ENCODE measurements at regions not wholly inside any gene's neighbourhood (a gene's known extent, or its start where the extent isn't known, plus 50 kb on each side); places are given as distances from the start of the nearest gene placed in this dataset.

GRCh38 chr10:4569151-4569550 lies 256.9 kb upstream of the AKR1E2 start:
- DNase-seq = no peak

- no peak for DNase-seq
These were observed 257.3 kb upstream of the AKR1E2 start for GRCh38 chr10:4568731-4569130.

GRCh38 chr10:4568086-4568485 lies 257.9 kb upstream of the AKR1E2 start:
- DNase-seq = no peak

DNA sequence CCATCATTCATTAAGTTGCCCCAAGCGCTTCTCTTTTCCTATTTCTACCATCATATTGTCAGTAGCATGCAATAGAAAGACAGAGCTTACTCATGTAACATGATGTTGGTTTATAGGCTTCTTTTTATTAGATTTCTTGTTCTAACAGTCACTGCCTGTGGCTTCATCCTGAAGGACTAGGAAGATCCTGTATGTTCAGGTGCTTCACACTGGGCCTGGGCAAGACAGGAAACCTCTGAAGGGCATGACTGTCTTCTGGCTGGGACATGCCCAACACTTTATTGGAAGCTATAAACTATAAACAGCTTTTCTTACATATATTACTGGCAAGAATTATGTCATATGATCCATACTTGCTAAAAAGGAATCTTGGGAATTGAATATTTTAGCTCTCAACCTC lies 258.4 kb upstream of the AKR1E2 start:
- no peak for DNase-seq

DNA sequence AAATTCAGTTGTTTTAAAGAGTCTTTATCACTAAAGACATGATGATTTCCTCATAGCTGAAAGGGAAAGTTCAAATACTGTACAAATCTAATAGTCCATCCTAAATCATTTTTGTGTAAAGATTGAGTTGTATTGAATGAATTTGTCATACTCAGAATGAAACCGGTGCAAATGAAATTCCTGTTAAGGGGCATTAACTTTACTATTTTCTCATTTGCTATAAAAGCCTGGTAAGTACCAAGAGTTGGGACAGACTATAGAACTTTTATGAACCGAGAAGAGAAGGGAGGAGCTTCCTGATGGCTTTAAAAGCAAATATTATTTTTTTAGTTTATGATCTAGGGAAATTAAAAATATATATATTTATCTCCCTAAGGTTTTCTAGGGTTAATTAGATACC lies 260.0 kb upstream of the AKR1E2 start:
- no peak for DNase-seq

- peak; percentile 46 for DNase-seq
These were observed 264.7 kb upstream of the AKR1E2 start for GRCh38 chr10:4561296-4561695.

DNA sequence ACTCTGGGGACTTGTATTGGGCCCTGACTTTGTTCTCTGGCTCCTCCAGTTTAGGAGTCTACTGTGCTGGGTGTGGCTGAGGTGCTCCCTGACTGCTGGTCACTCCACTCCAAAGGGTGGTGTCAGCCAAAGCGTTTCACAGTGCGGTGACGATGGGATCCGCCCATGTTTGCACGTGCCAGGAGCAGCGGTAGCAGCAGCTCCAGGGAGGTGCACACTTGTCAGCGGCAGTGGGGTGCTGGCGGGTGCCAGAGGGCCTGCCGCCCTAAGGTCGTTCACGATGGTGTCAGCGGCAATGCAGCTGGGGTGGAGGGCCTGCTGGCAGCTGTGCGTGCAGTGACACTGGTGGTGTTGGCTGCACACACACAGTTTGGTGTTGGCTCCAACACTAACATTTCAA lies 268.5 kb upstream of the AKR1E2 start:
- DNase-seq = no peak

- no peak for DNase-seq
These were observed 269.5 kb upstream of the AKR1E2 start for GRCh38 chr10:4556527-4556926.

DNA sequence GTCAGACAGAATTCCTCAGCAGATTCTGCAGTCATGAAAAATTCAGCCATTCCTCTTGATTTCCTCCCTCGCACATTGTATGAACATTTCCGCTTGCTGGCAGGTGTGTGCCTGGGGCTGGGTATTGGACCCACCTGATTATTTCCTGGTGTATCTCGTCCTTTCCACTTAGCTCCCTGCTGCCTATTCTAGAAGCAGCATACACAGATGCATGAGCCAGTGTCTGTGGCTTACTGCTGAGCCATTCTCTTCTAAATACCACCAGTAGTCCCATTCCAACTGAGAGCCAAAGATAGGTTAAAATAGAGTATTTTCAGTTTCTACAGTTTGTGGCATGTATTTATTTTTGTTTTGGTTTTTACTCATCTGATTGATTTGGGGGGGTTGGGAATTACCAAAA lies 270.1 kb upstream of the AKR1E2 start:
- no peak for DNase-seq

DNA sequence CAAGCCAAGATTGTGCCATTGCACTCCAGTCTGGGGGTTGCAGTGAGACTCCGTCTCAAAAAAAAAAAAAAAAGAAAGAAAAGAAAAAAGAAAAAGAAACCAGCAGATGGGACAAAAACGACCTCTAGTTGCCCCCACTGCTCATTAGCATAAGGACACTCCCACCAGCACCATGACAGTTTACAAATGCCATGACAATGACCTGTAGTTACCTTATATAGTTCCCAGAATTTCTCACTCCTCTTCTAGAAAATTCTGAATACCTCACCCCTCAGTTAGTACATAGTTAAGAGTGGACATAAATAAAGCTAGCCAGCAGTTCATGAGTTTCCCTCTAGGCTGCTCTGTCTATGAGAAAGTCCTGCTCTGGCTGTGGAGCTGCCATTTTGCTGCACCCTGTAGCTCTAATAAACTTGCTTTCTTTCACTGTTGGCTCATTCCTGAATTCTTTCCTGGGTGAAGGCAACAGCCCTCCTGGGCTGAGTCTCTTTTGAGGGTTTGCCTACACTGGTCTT lies 276.8 kb upstream of the AKR1E2 start:
- DNase-seq = no peak

DNA sequence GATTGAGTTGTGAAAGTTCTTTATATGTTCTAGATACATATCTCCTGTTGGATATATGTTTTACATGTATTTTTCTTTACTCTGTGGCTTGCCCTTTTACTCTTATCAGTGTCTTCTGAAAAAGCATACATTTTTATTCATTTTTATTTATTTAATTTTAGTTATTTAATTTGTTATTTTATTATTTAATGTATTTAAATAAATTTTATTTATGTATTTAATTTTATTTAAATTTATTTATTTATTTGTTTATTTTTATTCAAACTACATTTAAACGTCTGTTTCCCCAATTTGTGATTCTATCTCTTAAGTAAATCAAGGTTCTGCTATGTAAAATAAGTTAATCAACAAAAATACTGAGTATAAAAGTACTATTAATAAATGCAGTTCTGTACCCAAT lies 279.1 kb upstream of the AKR1E2 start:
- DNase-seq = no peak

DNA sequence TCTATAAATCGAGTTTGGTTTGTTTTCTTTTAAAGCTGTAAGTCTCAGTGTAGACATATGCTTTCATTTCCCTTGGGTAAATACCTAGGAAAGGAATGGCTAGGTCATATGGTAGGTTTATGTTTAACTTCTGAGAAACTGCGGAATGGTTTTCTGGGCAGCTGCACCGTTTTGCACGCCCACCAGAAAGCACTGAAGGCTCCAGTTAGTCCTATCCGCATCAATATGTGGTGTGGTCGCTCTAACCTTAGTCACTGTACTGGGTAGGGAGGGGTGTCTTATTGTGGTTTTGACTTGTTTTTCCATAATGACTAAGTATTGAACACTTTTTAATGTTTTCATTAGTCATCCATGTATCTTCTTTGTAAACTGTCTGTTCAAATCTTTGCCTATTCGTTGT lies 279.5 kb upstream of the AKR1E2 start:
- DNase-seq = no peak

DNA sequence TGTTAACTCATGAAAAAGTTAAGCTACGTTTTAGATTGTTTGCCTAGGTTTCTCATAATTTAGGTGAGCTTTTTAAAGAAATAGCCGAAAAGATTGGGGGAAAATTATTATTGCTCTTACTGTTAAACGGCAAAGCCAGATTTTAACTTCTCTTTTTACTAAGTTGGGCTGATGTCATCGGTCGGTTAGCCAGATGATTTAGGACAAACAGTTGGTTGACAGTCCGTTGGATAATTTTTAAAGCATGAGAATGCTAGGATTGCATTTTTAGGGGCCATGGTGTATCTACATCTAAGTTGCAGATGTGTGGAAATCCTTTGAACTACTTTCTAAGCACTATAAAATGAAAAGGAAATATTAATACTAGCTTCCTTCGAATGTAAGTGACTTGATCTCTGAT lies 280.9 kb upstream of the AKR1E2 start:
- DNase-seq = no peak

DNA sequence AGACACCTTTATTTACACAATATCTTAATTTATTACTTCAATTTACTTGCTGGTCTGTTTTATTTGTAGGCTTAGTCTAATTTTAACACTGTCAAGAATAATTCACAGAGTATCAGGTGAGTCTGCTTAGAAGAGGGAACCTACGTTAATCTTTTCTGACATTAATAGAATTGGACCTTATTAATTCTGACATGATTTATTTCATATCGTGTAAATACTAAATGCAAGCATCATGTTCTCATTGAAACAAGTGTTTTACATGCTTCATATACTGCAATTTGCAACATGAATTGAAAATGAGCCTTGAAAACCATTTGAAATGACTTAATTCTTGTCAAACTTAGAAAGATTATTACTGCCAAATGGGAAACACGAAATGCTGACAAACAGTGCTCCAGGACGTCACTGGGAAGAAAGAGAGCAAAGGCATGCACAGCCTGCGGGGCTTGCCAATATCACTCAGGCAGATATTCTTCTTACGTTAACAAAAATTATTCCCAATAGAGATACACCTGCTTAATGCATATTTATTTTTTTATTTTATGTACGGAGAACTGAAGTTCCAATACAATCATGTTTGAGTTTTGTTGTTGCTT lies 282.0 kb upstream of the AKR1E2 start:
- DNase-seq = no peak

- DNase-seq = no peak
These were observed 284.7 kb upstream of the AKR1E2 start for GRCh38 chr10:4541292-4541691.

DNA sequence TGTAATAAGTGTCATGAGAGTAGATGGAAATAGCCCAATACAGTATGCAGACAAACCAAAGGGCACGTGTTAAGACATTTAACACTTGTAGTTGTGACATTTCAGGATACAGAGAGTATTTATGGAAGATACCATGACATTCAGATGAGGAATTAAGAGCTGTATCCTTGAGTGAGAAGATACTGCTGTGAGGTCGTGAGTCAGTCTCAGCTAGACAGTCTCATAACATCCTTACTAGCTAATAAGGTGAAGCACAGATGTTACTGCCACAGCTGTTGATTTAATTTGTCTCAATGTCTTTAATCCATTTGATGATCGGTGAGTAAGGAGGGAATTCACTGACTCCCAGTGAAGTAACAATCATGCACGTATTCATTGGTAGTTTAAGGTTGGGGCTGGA lies 288.0 kb upstream of the AKR1E2 start:
- DNase-seq = no peak

GRCh38 chr10:4535521-4535920 lies 290.5 kb upstream of the AKR1E2 start:
- no peak for DNase-seq

DNA sequence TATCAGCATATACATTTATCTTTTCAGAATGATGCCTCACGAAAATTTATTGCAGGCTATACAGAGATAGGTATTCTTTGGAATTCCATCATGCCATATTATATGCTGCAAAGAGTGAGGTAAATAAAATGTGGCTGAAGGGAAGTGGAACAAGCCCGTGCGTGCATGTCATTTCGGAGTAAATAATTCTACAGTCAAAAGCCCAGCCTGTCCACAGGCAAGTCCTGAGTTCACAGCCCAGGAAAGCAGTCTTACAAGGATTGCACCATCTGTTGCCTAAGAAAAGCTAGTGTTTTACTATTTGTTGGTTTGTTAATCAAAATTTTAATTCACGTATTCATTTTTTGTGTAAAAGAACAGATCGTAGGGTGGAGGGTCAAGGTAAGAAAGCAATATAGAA lies 292.4 kb upstream of the AKR1E2 start:
- no peak for DNase-seq

- no peak for DNase-seq
These were observed 293.0 kb upstream of the AKR1E2 start for GRCh38 chr10:4532976-4533375.

- no peak for DNase-seq
These were observed 293.5 kb upstream of the AKR1E2 start for GRCh38 chr10:4532467-4532866.

- DNase-seq = no peak
These were observed 294.0 kb upstream of the AKR1E2 start for GRCh38 chr10:4532011-4532410.

GRCh38 chr10:4529266-4529665 lies 296.7 kb upstream of the AKR1E2 start:
- DNase-seq = no peak

GRCh38 chr10:4527281-4527970 lies 298.6 kb upstream of the AKR1E2 start:
- no peak for DNase-seq

GRCh38 chr10:4526311-4526731 lies 299.7 kb upstream of the AKR1E2 start:
- no peak for DNase-seq

GRCh38 chr10:4525103-4525502 lies 300.9 kb upstream of the AKR1E2 start:
- DNase-seq = no peak
